IMR-90 (cell line): ENCODE measurements at regions not wholly inside any gene's neighbourhood (a gene's known extent, or its start where the extent isn't known, plus 50 kb on each side); places are given as distances from the start of the nearest gene placed in this dataset.

Experiments used
- ATAC-seq: fragments of 200-7000 bp; cut with Tn5 transposase; 2 replicates; pipeline ENCODE4 v1.9.1; 2020; ENCODE audit warnings: low read depth, mild to moderate bottlenecking, moderate library complexity
- BruUV-seq: library from RNA; stranded (reverse); fragments of 400-500 nt; replicated peaks from 2 replicates; lab custom pipeline; 2021; lab: Mats Ljungman, UMichigan
- CTCF ChIA-PET: fragments of 300-600 bp; formaldehyde crosslinking; extraction: SDS; loops from one replicate; lab custom pipeline; 2021; ENCODE audit warnings: antibody characterized with exemption; lab: Yijun Ruan, JAX
- POLR2A ChIA-PET: fragments of 300-600 bp; sonication (Branson Sonifier 250); formaldehyde crosslinking; loops from one replicate; lab custom pipeline; 2022; ENCODE audit warnings: antibody characterized with exemption; ENCODE audit not compliant: unreplicated experiment; lab: Charles Lee
- DNase-seq: peaks from one replicate; pipeline ENCODE4 v3.0.0; 2013
- H2AFZ ChIP-seq: replicated peaks from 2 replicates; pipeline ENCODE3; 2013; ENCODE audit warnings: low read length, mild to moderate bottlenecking; ENCODE audit not compliant: poor library complexity
- H2AK5ac ChIP-seq: 2 replicates; pipeline ENCODE4 v1.6.1; 2013; ENCODE audit warnings: low read depth, low read length, inconsistent platforms
- H2AK9ac ChIP-seq: replicated peaks from 2 replicates; pipeline ENCODE3; 2013; ENCODE audit warnings: mild to moderate bottlenecking, low read depth, low read length, moderate library complexity; ENCODE audit not compliant: poor library complexity
- H2BK120ac ChIP-seq: 2 replicates; pipeline ENCODE4 v1.6.1; 2013; ENCODE audit warnings: low read depth, low read length, inconsistent platforms
- H2BK15ac ChIP-seq: 3 replicates; pipeline ENCODE4 v1.6.1; 2013; ENCODE audit warnings: low read depth, low read length, inconsistent platforms
- H2BK20ac ChIP-seq: 2 replicates; pipeline ENCODE4 v1.6.1; 2013; ENCODE audit warnings: low read depth, mild to moderate bottlenecking, inconsistent platforms, low read length, moderate library complexity
- H2BK5ac ChIP-seq: 2 replicates; pipeline ENCODE4 v1.6.1; 2013; ENCODE audit warnings: mild to moderate bottlenecking, low read depth, low read length, inconsistent platforms; ENCODE audit not compliant: poor library complexity, severe bottlenecking
- H3K14ac ChIP-seq: replicated peaks from 2 replicates; pipeline ENCODE4 v1.6.1; 2013; ENCODE audit warnings: low read depth, low read length, inconsistent platforms
- H3K18ac ChIP-seq: 2 replicates; pipeline ENCODE4 v1.6.1; 2013; ENCODE audit warnings: low read depth, low read length, control low read depth
- H3K23ac ChIP-seq: 2 replicates; pipeline ENCODE4 v1.6.1; 2013; ENCODE audit warnings: low read depth, low read length, inconsistent platforms
- H3K27ac ChIP-seq: 2 replicates; pipeline ENCODE4 v1.5.1; 2013; ENCODE audit warnings: mild to moderate bottlenecking, control low read depth, low read length; ENCODE audit not compliant: insufficient read depth
- H3K27me3 ChIP-seq: 2 replicates; pipeline ENCODE4 v1.6.1; 2013; ENCODE audit warnings: low read length; ENCODE audit not compliant: control insufficient read depth, insufficient read depth
- H3K36me3 ChIP-seq: 2 replicates; pipeline ENCODE4 v1.6.1; 2013; ENCODE audit warnings: low read length, mixed read lengths; ENCODE audit not compliant: control insufficient read depth, insufficient read depth
- H3K4ac ChIP-seq: 2 replicates; pipeline ENCODE4 v1.6.1; 2013; ENCODE audit warnings: low read depth, low read length, inconsistent platforms
- H3K4me1 ChIP-seq: 2 replicates; pipeline ENCODE4 v1.6.1; 2013; ENCODE audit warnings: low read length, mixed read lengths; ENCODE audit not compliant: control insufficient read depth, insufficient read depth
- H3K4me2 ChIP-seq: 2 replicates; pipeline ENCODE4 v1.6.1; 2013; ENCODE audit warnings: low read depth, mild to moderate bottlenecking, control low read depth, low read length, moderate library complexity
- H3K4me3 ChIP-seq: 2 replicates; pipeline ENCODE4 v1.5.1; 2013; ENCODE audit warnings: low read depth, mild to moderate bottlenecking, control low read depth, low read length, moderate library complexity; ENCODE audit not compliant: insufficient read depth
- H3K56ac ChIP-seq: 2 replicates; pipeline ENCODE4 v1.6.1; 2013; ENCODE audit warnings: low read length, inconsistent platforms; ENCODE audit not compliant: insufficient read depth; ENCODE audit errors: extremely low read depth
- H3K79me1 ChIP-seq, 2 experiments: 2 replicates each; pipeline ENCODE4 v1.6.1; 2013; ENCODE audit warnings: low read length in 2 of 2, inconsistent platforms in 1 of 2, low read depth in 1 of 2
- H3K9ac ChIP-seq: 2 replicates; pipeline ENCODE4 v1.6.1; 2013; ENCODE audit warnings: low read depth, low read length, control low read depth
- H3K9me1 ChIP-seq: 2 replicates; pipeline ENCODE4 v1.6.1; 2013; ENCODE audit warnings: low read length, inconsistent platforms; ENCODE audit not compliant: insufficient read depth
- H3K9me3 ChIP-seq: 2 replicates; pipeline ENCODE4 v1.6.1; 2013; ENCODE audit warnings: low read length; ENCODE audit not compliant: control insufficient read depth, insufficient read depth
- H4K20me1 ChIP-seq: 2 replicates; pipeline ENCODE4 v1.6.1; 2013; ENCODE audit warnings: low read length, inconsistent platforms; ENCODE audit not compliant: insufficient read depth
- H4K5ac ChIP-seq: 2 replicates; pipeline ENCODE4 v1.6.1; 2013; ENCODE audit warnings: mild to moderate bottlenecking, low read depth, low read length, control low read depth
- H4K8ac ChIP-seq, 2 experiments: 2 replicates each; pipeline ENCODE4 v1.6.1; 2013; ENCODE audit warnings: low read depth in 2 of 2, low read length in 2 of 2, control low read depth in 1 of 2, inconsistent platforms in 1 of 2
- H4K91ac ChIP-seq: 2 replicates; pipeline ENCODE4 v1.6.1; 2013; ENCODE audit warnings: low read depth, low read length, inconsistent platforms; ENCODE audit not compliant: insufficient read depth
- BHLHE40 ChIP-seq: fragments of 150-350 bp; IDR thresholded peaks from 2 replicates; pipeline ENCODE4 v1.6.1; 2016; ENCODE audit warnings: mild to moderate bottlenecking, low read depth, low read length
- CEBPB ChIP-seq: IDR thresholded peaks from 2 replicates; pipeline ENCODE4 v1.6.1; 2012; ENCODE audit warnings: low read depth, low read length, improper control_type of control experiment
- CHD1 ChIP-seq: IDR thresholded peaks from 2 replicates; pipeline ENCODE4 v1.6.1; 2012; ENCODE audit warnings: low read depth, low read length, improper control_type of control experiment
- CTCF ChIP-seq: conservative IDR thresholded peaks from 2 replicates; pipeline ENCODE4 v1.5.1; 2012; ENCODE audit warnings: mild to moderate bottlenecking, low read depth, low read length, improper control_type of control experiment
- ELK1 ChIP-seq: fragments of 150-350 bp; IDR thresholded peaks from 2 replicates; pipeline ENCODE4 v1.6.1; 2016; ENCODE audit warnings: low read depth, mild to moderate bottlenecking, low read length, moderate library complexity, borderline replicate concordance
- FOS ChIP-seq: fragments of 150-350 bp; IDR thresholded peaks from 2 replicates; pipeline ENCODE4 v1.6.1; 2016; ENCODE audit warnings: low read depth, low read length
- MAFK ChIP-seq: IDR thresholded peaks from 2 replicates; pipeline ENCODE4 v1.6.1; 2012; ENCODE audit warnings: low read depth, low read length, improper control_type of control experiment
- MXI1 ChIP-seq: IDR thresholded peaks from 2 replicates; pipeline ENCODE4 v1.6.1; 2012; ENCODE audit warnings: low read depth, mild to moderate bottlenecking, low read length, moderate library complexity, borderline replicate concordance
- NFE2L2 ChIP-seq: fragments of 150-350 bp; IDR thresholded peaks from 2 replicates; pipeline ENCODE4 v1.6.1; 2016; ENCODE audit warnings: low read depth, mild to moderate bottlenecking, low read length
- POLR2A ChIP-seq: IDR thresholded peaks from 2 replicates; pipeline ENCODE4 v1.6.1; 2012; ENCODE audit warnings: mild to moderate bottlenecking, low read depth, low read length
- RAD21 ChIP-seq: IDR thresholded peaks from 2 replicates; pipeline ENCODE4 v1.6.1; 2012; ENCODE audit warnings: low read length, improper control_type of control experiment
- RCOR1 ChIP-seq: IDR thresholded peaks from 2 replicates; pipeline ENCODE4 v1.6.1; 2012; ENCODE audit warnings: mild to moderate bottlenecking, low read length, improper control_type of control experiment; ENCODE audit not compliant: insufficient replicate concordance
- WGBS, 2 experiments: methylation state at CpG; one replicate each; pipeline versions ENCODE4 v1.1.5 to v1.1.7; 2013; ENCODE audit warnings: missing lambda C conversion rate in 2 of 2; ENCODE audit not compliant: insufficient read length in 1 of 2; ENCODE audit errors: extremely low coverage in 2 of 2; 5-methylcytosine and 5-hydroxymethylcytosine counted together
- dilution Hi-C: fragments of 300-500 bp; cut with HindIII; formaldehyde crosslinking; loops from one replicate; pipeline ENCODE4 v1.14.3; 2018; ENCODE audit warnings: low sequenced_read_pairs; ENCODE audit not compliant: unreplicated experiment
- in situ Hi-C: fragments of 300-500 bp; cut with MboI; formaldehyde crosslinking; loops from 3 replicates; pipeline ENCODE4 v1.14.3; 2019; ENCODE audit warnings: low sequenced_read_pairs, inconsistent platforms, mixed read lengths
- intact Hi-C: fragments of 100-400 bp; cut with micrococcal nuclease; formaldehyde crosslinking; loops from 2 replicates; pipeline ENCODE4 v1.10.0; 2022

- CTCF ChIA-PET: no interaction called here
- no peak for TF ChIP-seq ELK1
- TF ChIP-seq RAD21: no peak
- TF ChIP-seq MXI1: no peak
- TF ChIP-seq CTCF: no peak
- no peak for TF ChIP-seq BHLHE40
- no peak for TF ChIP-seq RCOR1
- no peak for TF ChIP-seq POLR2A
- no peak for TF ChIP-seq FOS
- TF ChIP-seq CEBPB: no peak
- TF ChIP-seq NFE2L2: no peak
- TF ChIP-seq MAFK: no peak
- no peak for TF ChIP-seq CHD1
- H2BK20ac ChIP-seq: no peak overlapping the region
- no peak overlapping the region for H3K18ac ChIP-seq
- WGBS, 2 experiments: 40% methylated on average over 1 of the region's 7 CpGs; no CpG with 5 or more reads in 1 of the 2 experiments
- no peaks in the 10 kb centered on the region for H3K4me1 ChIP-seq
- no peak overlapping the region for H3K9ac ChIP-seq
- no peaks in the 10 kb centered on the region for H3K36me3 ChIP-seq
- no peak overlapping the region for H3K4ac ChIP-seq
- H4K20me1 ChIP-seq: no peaks in the 10 kb centered on the region
- no peak overlapping the region for H2AK9ac ChIP-seq
- POLR2A ChIA-PET: no interaction called here
- no peak overlapping the region for H3K14ac ChIP-seq
- no peaks in the 10 kb centered on the region for H3K79me1 ChIP-seq
- H3K23ac ChIP-seq: no peak overlapping the region
- no peak overlapping the region for H3K56ac ChIP-seq
- no peak overlapping the region for H2BK5ac ChIP-seq
- no peaks in the 10 kb centered on the region for H3K9me3 ChIP-seq
- H3K4me3 ChIP-seq: no peak overlapping the region
- BruUV-seq: no TSS peak
- ATAC-seq (no peak), DNase-seq (no peak)
- H2BK15ac ChIP-seq: no peak overlapping the region
- H2AK5ac ChIP-seq: no peak overlapping the region
- dilution Hi-C loops (no loop called here), in situ Hi-C loops (no loop called here), intact Hi-C loops (no loop called here)
- no peak overlapping the region for H2AFZ ChIP-seq
- H4K5ac ChIP-seq: no peak overlapping the region
- no peak overlapping the region for H2BK120ac ChIP-seq
- H4K8ac ChIP-seq: no peak overlapping the region
- peaks cover 5% of the 10 kb centered on the region for H3K27me3 ChIP-seq
- H3K27ac ChIP-seq: no peak overlapping the region
- no peak overlapping the region for H3K4me2 ChIP-seq
- H4K91ac ChIP-seq: no peak overlapping the region
- no peaks in the 10 kb centered on the region for H3K9me1 ChIP-seq
Measured at GRCh38 chr22:22733881-22734373, 89.5 kb downstream of the GGTLC2 start.
